Stomach (tissue), 4 donors: ENCODE measurements at regions not wholly inside any gene's neighbourhood (a gene's known extent, or its start where the extent isn't known, plus 50 kb on each side); places are given as distances from the start of the nearest gene placed in this dataset.

Experiments used
- CTCF ChIP-seq, 7 experiments: fragments of 450-650 bp in 4 of 7; fragments of 200-600 bp in 3 of 7; sonication (generic) in 3 of 7; IDR thresholded peaks; one replicate each; pipeline ENCODE4 v1.5.1; 2016 to 2019; ENCODE audit warnings: antibody characterized with exemption in 7 of 7, control low read depth in 2 of 7, mild to moderate bottlenecking in 1 of 7
- EP300 ChIP-seq: sonication (generic); formaldehyde crosslinking; IDR thresholded peaks from one replicate; pipeline ENCODE4 v1.6.1; 2017; ENCODE audit warnings: antibody characterized with exemption
- POLR2A ChIP-seq, 4 donors: fragments of 450-650 bp; IDR thresholded peaks; one replicate each; pipeline ENCODE4 v1.6.1; 2016; ENCODE audit warnings: antibody characterized with exemption in 4 of 4, control low read depth in 2 of 4, mild to moderate bottlenecking in 1 of 4, moderate library complexity in 1 of 4
- POLR2AphosphoS5 ChIP-seq, 3 donors: sonication (generic); formaldehyde crosslinking; IDR thresholded peaks; one replicate each; pipeline ENCODE4 v1.6.1; 2016; ENCODE audit warnings: antibody characterized with exemption in 3 of 3

- no peak for TF ChIP-seq POLR2A (IDR thresholded peaks at IDR 0.05)
- TF ChIP-seq POLR2AphosphoS5 (IDR thresholded peaks at IDR 0.05) = peak in 2 of 3 donors; percentile 43 to 65
- TF ChIP-seq CTCF (IDR thresholded peaks at IDR 0.05) = no peak
- TF ChIP-seq EP300 = no peak
Measured at GRCh38 chr6:106005954-106006353, 80.2 kb upstream of the PRDM1 start.
